ENCODE measurements at regions not wholly inside any gene's neighbourhood (a gene's known extent, or its start where the extent isn't known, plus 50 kb on each side); places are given as distances from the start of the nearest gene placed in this dataset.

DNA sequence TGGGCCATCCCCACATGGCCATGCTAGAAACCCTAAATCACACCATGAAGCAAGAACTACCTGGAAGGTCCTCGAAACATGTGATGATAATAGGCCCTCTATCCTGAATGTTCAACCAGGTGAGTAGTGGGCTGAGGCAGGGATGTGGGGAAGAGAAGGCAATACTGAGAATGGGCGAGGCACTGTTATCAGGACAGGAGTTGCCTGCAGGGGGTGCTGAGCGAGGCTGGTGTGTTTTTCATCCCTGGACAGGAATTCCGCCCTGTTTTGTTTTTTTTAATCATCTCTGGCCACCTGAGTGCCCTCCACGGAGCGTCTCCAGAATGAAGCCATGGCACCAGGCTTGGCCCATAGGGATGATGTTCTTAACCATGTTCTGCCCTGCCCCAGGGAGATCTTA is 103.0 kb upstream of the SOX11 start:
- H3K4me2 ChIP-seq: no peak overlapping the region
- no peaks in the 10 kb centered on the region for H3F3A ChIP-seq (ENCODE audit: insufficient read depth, low read depth)
- H3K4me1 ChIP-seq (replicated peaks; ENCODE audit: insufficient read depth): no peaks in the 10 kb centered on the region
- ChIA-PET POLR2A (ENCODE audit: unreplicated experiment) (no interaction called here), CTCF (no interaction called here)
- H3K9me3 ChIP-seq (ENCODE audit: insufficient read depth, low read depth): no peaks in the 10 kb centered on the region
- H3K4me3 ChIP-seq: no peak overlapping the region
- TF ChIP-seq, protein P1, sequence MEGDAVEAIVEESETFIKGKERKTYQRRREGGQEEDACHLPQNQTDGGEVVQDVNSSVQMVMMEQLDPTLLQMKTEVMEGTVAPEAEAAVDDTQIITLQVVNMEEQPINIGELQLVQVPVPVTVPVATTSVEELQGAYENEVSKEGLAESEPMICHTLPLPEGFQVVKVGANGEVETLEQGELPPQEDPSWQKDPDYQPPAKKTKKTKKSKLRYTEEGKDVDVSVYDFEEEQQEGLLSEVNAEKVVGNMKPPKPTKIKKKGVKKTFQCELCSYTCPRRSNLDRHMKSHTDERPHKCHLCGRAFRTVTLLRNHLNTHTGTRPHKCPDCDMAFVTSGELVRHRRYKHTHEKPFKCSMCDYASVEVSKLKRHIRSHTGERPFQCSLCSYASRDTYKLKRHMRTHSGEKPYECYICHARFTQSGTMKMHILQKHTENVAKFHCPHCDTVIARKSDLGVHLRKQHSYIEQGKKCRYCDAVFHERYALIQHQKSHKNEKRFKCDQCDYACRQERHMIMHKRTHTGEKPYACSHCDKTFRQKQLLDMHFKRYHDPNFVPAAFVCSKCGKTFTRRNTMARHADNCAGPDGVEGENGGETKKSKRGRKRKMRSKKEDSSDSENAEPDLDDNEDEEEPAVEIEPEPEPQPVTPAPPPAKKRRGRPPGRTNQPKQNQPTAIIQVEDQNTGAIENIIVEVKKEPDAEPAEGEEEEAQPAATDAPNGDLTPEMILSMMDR (conservative IDR thresholded peaks at IDR 0.05): no peak
- TF ChIP-seq EZH2 (IDR thresholded peaks at IDR 0.05; ENCODE audit: low read depth): no peak
- H3K27me3 ChIP-seq (ENCODE audit: insufficient read depth, low read depth): no peaks in the 10 kb centered on the region; the same call in 1 of the 2 replicates
- intact Hi-C loops (cut with micrococcal nuclease; ENCODE audit: unreplicated experiment): no loop called here
- H3K27ac ChIP-seq: no peak overlapping the region
- no peaks in the 10 kb centered on the region for H3K9me2 ChIP-seq (ENCODE audit: insufficient read depth)
- BruUV-seq (replicated peaks): no TSS peak
- DNase-seq: no peak
- H2AFZ ChIP-seq: no peak overlapping the region
- H3K36me3 ChIP-seq (ENCODE audit: low read depth): no peaks in the 10 kb centered on the region
- no peaks in the 10 kb centered on the region for H3K79me2 ChIP-seq (ENCODE audit: low read depth)
- H4K20me1 ChIP-seq (ENCODE audit: insufficient read depth): no peaks in the 10 kb centered on the region

DNA sequence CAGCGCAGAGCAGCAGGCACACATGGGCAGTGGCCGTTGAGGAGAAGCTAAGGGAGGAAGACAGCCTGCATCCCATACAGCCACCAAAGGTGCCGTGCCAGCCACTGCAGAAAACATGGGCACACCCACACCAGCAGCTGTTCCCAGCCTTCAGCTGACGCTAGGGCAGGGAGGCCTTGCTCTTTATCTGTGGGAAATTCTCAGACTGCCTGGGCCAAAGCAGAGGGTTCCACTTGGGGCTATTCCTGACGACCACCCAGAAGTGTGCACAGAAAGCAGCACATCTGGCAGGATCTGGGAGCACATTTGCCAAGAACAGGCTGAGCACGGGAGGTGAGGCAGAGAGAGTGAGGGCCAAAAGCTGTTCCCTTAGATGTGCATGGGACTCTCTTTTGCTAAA is 101.3 kb upstream of the SOX11 start:
- Histone ChIP-seq H4K20me1 (ENCODE audit: insufficient read depth) (no peaks in the 10 kb centered on the region), H2AFZ (no peak overlapping the region), H3K9me2 (ENCODE audit: insufficient read depth) (no peaks in the 10 kb centered on the region), H3K27ac (no peak overlapping the region), H3F3A (ENCODE audit: insufficient read depth, low read depth) (no peaks in the 10 kb centered on the region), H3K4me3 (no peak overlapping the region), H3K4me1 (replicated peaks; ENCODE audit: insufficient read depth) (no peaks in the 10 kb centered on the region), H3K4me2 (no peak overlapping the region), H3K9me3 (ENCODE audit: insufficient read depth, low read depth) (no peaks in the 10 kb centered on the region), H3K27me3 (ENCODE audit: insufficient read depth, low read depth) (no peaks in the 10 kb centered on the region; the same call in 1 of the 2 replicates), H3K79me2 (ENCODE audit: low read depth) (no peaks in the 10 kb centered on the region), H3K36me3 (ENCODE audit: low read depth) (no peaks in the 10 kb centered on the region)
- ChIA-PET CTCF (no interaction called here), POLR2A (ENCODE audit: unreplicated experiment) (no interaction called here)
- no TSS peak for BruUV-seq (replicated peaks)
- DNase-seq: no peak
- intact Hi-C loops (cut with micrococcal nuclease; ENCODE audit: unreplicated experiment): no loop called here
- TF ChIP-seq EZH2 (IDR thresholded peaks at IDR 0.05; ENCODE audit: low read depth): no peak
- TF ChIP-seq, protein P1 (conservative IDR thresholded peaks at IDR 0.05): no peak

DNA sequence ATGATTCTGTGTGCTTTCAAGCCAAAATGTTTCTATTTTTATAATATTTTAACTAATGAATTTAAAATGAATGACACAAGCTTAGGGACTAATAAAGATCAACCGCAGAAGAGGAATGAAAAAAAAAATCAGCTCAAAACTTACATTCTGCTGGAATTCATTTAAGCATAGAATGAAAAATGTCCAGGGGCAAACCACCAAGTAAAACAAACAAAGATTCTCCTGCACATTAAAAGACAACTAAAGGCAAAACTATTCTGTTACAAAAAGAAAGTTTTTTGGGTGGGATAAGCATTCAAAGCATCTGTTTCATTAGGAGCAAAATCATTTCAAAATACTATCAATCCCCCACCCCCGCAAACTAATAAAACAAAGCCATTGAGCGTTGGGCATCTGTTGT is 99.3 kb upstream of the SOX11 start:
- Histone ChIP-seq H3K4me2 (no peak overlapping the region), H3K79me2 (ENCODE audit: low read depth) (no peaks in the 10 kb centered on the region), H2AFZ (no peak overlapping the region), H3K27ac (no peak overlapping the region), H3K27me3 (ENCODE audit: insufficient read depth, low read depth) (no peaks in the 10 kb centered on the region; the same call in 1 of the 2 replicates), H3K36me3 (ENCODE audit: low read depth) (no peaks in the 10 kb centered on the region), H3K4me1 (replicated peaks; ENCODE audit: insufficient read depth) (no peaks in the 10 kb centered on the region), H3K4me3 (no peak overlapping the region), H3K9me2 (ENCODE audit: insufficient read depth) (no peaks in the 10 kb centered on the region), H4K20me1 (ENCODE audit: insufficient read depth) (no peaks in the 10 kb centered on the region), H3F3A (ENCODE audit: insufficient read depth, low read depth) (no peaks in the 10 kb centered on the region), H3K9me3 (ENCODE audit: insufficient read depth, low read depth) (no peaks in the 10 kb centered on the region)
- CTCF ChIA-PET: no interaction called here
- no peak for DNase-seq
- intact Hi-C loops (cut with micrococcal nuclease; ENCODE audit: unreplicated experiment): no loop called here
- no TSS peak for BruUV-seq (replicated peaks)
- POLR2A ChIA-PET (ENCODE audit: unreplicated experiment): no interaction called here
- TF ChIP-seq EZH2 (IDR thresholded peaks at IDR 0.05; ENCODE audit: low read depth): no peak
- TF ChIP-seq, protein P1 (conservative IDR thresholded peaks at IDR 0.05): no peak
